HepG2 (cell line): ENCODE measurements at regions not wholly inside any gene's neighbourhood (a gene's known extent, or its start where the extent isn't known, plus 50 kb on each side); places are given as distances from the start of the nearest gene placed in this dataset.

Experiments used
- ATAC-seq: fragments of 200-7000 bp; cut with Tn5 transposase; 3 replicates; pipeline ENCODE4 v1.9.1; 2020; ENCODE audit warnings: mild to moderate bottlenecking, moderate library complexity
- BruUV-seq: library from RNA; stranded (reverse); fragments of 400-500 nt; replicated peaks from 2 replicates; lab custom pipeline; 2021; lab: Mats Ljungman, UMichigan
- CTCF ChIA-PET: fragments of 300-600 bp; formaldehyde crosslinking; extraction: SDS; loops from one replicate; lab custom pipeline; 2021; ENCODE audit warnings: low total read pairs, inconsistent platforms, low intra/inter-chr PET ratio; lab: Yijun Ruan, JAX
- POLR2A ChIA-PET: fragments of 350-600 bp; sonication (Branson Sonifier 250); formaldehyde crosslinking; loops from one replicate; lab custom pipeline; 2020; ENCODE audit warnings: antibody characterized with exemption, inconsistent platforms; lab: Yijun Ruan, JAX
- DNase-seq: peaks from one replicate; pipeline ENCODE4 v3.0.0-alpha.2; 2015; ENCODE audit warnings: low spot score
- FAIRE-seq: peaks from 3 replicates; lab custom pipeline; 2011; peaks lifted over from hg19 to GRCh38; lab: Jason Lieb, UNC
- H2AFZ ChIP-seq: one replicate; pipeline ENCODE4 v1.6.1; 2011; ENCODE audit warnings: low read length, inconsistent platforms
- H3K27ac ChIP-seq: fragments of 300-600 bp; 3 replicates; pipeline ENCODE4 v1.8.0; 2011; ENCODE audit warnings: mixed run types, mild to moderate bottlenecking, mixed read lengths, low read length, inconsistent platforms; ENCODE audit not compliant: insufficient read depth; ENCODE audit errors: extremely low read length
- H3K27me3 ChIP-seq, 2 experiments: fragments of 200-600 bp in 1 of 2; 2 replicates in 1 of 2; 3 replicates in 1 of 2; pipeline versions ENCODE4 v1.6.0 to v1.8.0; 2011; ENCODE audit warnings: low read length in 2 of 2, mild to moderate bottlenecking in 2 of 2, moderate library complexity in 2 of 2, inconsistent platforms in 1 of 2; ENCODE audit not compliant: insufficient read depth in 2 of 2, control insufficient read depth in 1 of 2
- H3K36me3 ChIP-seq, 2 experiments: fragments of 200-600 bp in 1 of 2; replicated peaks in 1 of 2; 2 replicates in 1 of 2; 3 replicates in 1 of 2; pipeline versions ENCODE4 v1.5.1 to v1.8.0; 2011; ENCODE audit warnings: low read length in 2 of 2, inconsistent platforms in 1 of 2; ENCODE audit not compliant: insufficient read depth in 2 of 2, control insufficient read depth in 1 of 2
- H3K4me1 ChIP-seq: 2 replicates; pipeline ENCODE4 v1.5.1; 2012; ENCODE audit warnings: low read length, inconsistent platforms; ENCODE audit not compliant: insufficient read depth
- H3K4me2 ChIP-seq: 2 replicates; pipeline ENCODE4 v1.6.0; 2011; ENCODE audit warnings: low read depth, low read length, inconsistent platforms
- H3K4me3 ChIP-seq, 3 experiments: fragments of 200-600 bp in 1 of 3; sonication (generic), shearing (Covaris generic) in 1 of 3; replicated peaks in 1 of 3; 2 replicates each; pipeline ENCODE4 v1.5.1; 2011 to 2016; ENCODE audit warnings: low read length in 3 of 3, inconsistent platforms in 2 of 3, low read depth in 2 of 3, mild to moderate bottlenecking in 2 of 3, control low read depth in 1 of 3, mixed read lengths in 1 of 3; ENCODE audit not compliant: insufficient read depth in 1 of 3
- H3K79me2 ChIP-seq: one replicate; pipeline ENCODE4 v1.6.1; 2011; ENCODE audit warnings: low read length, inconsistent platforms; ENCODE audit not compliant: insufficient read depth
- H3K9ac ChIP-seq: 2 replicates; pipeline ENCODE4 v1.6.0; 2011; ENCODE audit warnings: mild to moderate bottlenecking, low read depth, low read length, inconsistent platforms; ENCODE audit not compliant: insufficient read depth
- H3K9me3 ChIP-seq: 2 replicates; pipeline ENCODE4 v1.5.1; 2012; ENCODE audit warnings: mild to moderate bottlenecking, low read length
- H4K20me1 ChIP-seq: 2 replicates; pipeline ENCODE4 v1.6.0; 2011; ENCODE audit warnings: inconsistent platforms, mild to moderate bottlenecking, low read length, moderate library complexity; ENCODE audit not compliant: insufficient read depth
- ARID5B ChIP-seq: IDR thresholded peaks from 2 replicates; pipeline ENCODE4 v1.4.0; 2020; ENCODE audit warnings: mild to moderate bottlenecking, missing genetic modification reagents
- CBX5 ChIP-seq: sonication (generic); formaldehyde crosslinking; IDR thresholded peaks from 2 replicates; pipeline ENCODE4 v1.4.0; 2020; ENCODE audit warnings: missing genetic modification reagents, borderline replicate concordance
- ETV5 ChIP-seq: IDR thresholded peaks from 2 replicates; pipeline ENCODE4 v1.6.1; 2018; ENCODE audit warnings: missing biosample characterization, missing genetic modification reagents, inconsistent platforms, borderline replicate concordance
- PRDM4 ChIP-seq: sonication (generic); formaldehyde crosslinking; IDR thresholded peaks from 2 replicates; pipeline ENCODE4 v1.9.0; 2021; ENCODE audit warnings: missing genetic modification reagents, borderline replicate concordance
- PTBP1 ChIP-seq: fragments of 200-400 bp; formaldehyde crosslinking; IDR thresholded peaks from 2 replicates; pipeline ENCODE4 v1.6.1; 2018; ENCODE audit warnings: low read length, low read depth; ENCODE audit not compliant: poor library complexity, severe bottlenecking
- SMAD9 ChIP-seq: sonication (generic); formaldehyde crosslinking; IDR thresholded peaks from 2 replicates; pipeline ENCODE4 v1.5.1; 2020; ENCODE audit warnings: mild to moderate bottlenecking, missing genetic modification reagents
- SP2 ChIP-seq: sonication (generic); formaldehyde crosslinking; IDR thresholded peaks from 2 replicates; pipeline ENCODE4 v1.5.1; 2020; ENCODE audit warnings: mild to moderate bottlenecking, missing genetic modification reagents
- YEATS2 ChIP-seq: sonication (generic); formaldehyde crosslinking; IDR thresholded peaks from 2 replicates; pipeline ENCODE4 v1.4.0; 2020; ENCODE audit warnings: missing genetic modification reagents, borderline replicate concordance
- ZNF800 ChIP-seq: sonication (generic); formaldehyde crosslinking; IDR thresholded peaks from 2 replicates; pipeline ENCODE4 v1.4.0; 2020; ENCODE audit warnings: missing genetic modification reagents
- WGBS: methylation state at CpG from one replicate; pipeline ENCODE4 v1.1.6; 2017; ENCODE audit warnings: low lambda C conversion rate; 5-methylcytosine and 5-hydroxymethylcytosine counted together
- in situ Hi-C: cut with HindIII; loops from 2 replicates; pipeline ENCODE4 v1.10.0; 2017; ENCODE audit warnings: low pct_unique_long_range_greater_than_20kb; ENCODE audit not compliant: extremely low pct_ligation_motif_present
- intact Hi-C: fragments of 100-400 bp; cut with micrococcal nuclease; formaldehyde crosslinking; loops from one replicate; pipeline ENCODE4 v1.10.0; 2022; ENCODE audit not compliant: unreplicated experiment

- TF ChIP-seq PRDM4 (CRISPR knock-in tag) (no peak), ETV5 (CRISPR knock-in tag) (no peak), SP2 (CRISPR knock-in tag) (no peak), CBX5 (CRISPR knock-in tag) (no peak)
- Histone ChIP-seq H3K9me3 (no peaks in the 10 kb centered on the region), H3K27ac (no peak overlapping the region), H3K79me2 (no peaks in the 10 kb centered on the region), H4K20me1 (no peaks in the 10 kb centered on the region), H3K4me2 (no peak overlapping the region), H3K9ac (no peak overlapping the region), H3K27me3 (peaks cover 0 to 4% of the 10 kb centered on the region in 2 experiments; a peak in 2 of 5 replicates), H3K4me3 (no peak overlapping the region), H3K36me3 (no peaks in the 10 kb centered on the region), H3K4me1 (no peaks in the 10 kb centered on the region), H2AFZ (no peak overlapping the region)
- BruUV-seq, result no TSS peak
- intact Hi-C loops (no loop called here), in situ Hi-C loops (no loop called here)
- FAIRE-seq (no peak), ATAC-seq (no peak), DNase-seq (no peak)
- WGBS, result 75% methylated on average over 3 of the region's 3 CpGs
- CTCF ChIA-PET, result no interaction called here
- POLR2A ChIA-PET, result no interaction called here
Measured at GRCh38 chr11:11210446-11210845, 142.6 kb downstream of the CSNK2A3 start.

- in situ Hi-C loops, result no loop called here
- ATAC-seq (no peak), FAIRE-seq (no peak), DNase-seq (no peak)
- intact Hi-C loops, result no loop called here
- Histone ChIP-seq H3K27me3 (peaks cover 0 to 4% of the 10 kb centered on the region in 2 experiments; a peak in 2 of 5 replicates), H3K4me2 (no peak overlapping the region), H3K9ac (no peak overlapping the region), H3K36me3 (no peaks in the 10 kb centered on the region), H3K27ac (no peak overlapping the region), H4K20me1 (no peaks in the 10 kb centered on the region), H2AFZ (no peak overlapping the region), H3K4me3 (no peak overlapping the region), H3K79me2 (no peaks in the 10 kb centered on the region), H3K4me1 (no peaks in the 10 kb centered on the region), H3K9me3 (no peaks in the 10 kb centered on the region)
- CTCF ChIA-PET, result no interaction called here
- WGBS, result 0% methylated on average over 1 of the region's 2 CpGs
- TF ChIP-seq ZNF800 (CRISPR knock-in tag) (no peak), SMAD9 (CRISPR knock-in tag) (no peak), YEATS2 (CRISPR knock-in tag) (no peak), ARID5B (no peak), PTBP1 (no peak)
- POLR2A ChIA-PET, result no interaction called here
- no TSS peak for BruUV-seq
Measured at GRCh38 chr11:11209967-11210366, 143.1 kb downstream of the CSNK2A3 start.
